Fibroblast of the aortic adventitia (primary cell): ENCODE measurements at regions not wholly inside any gene's neighbourhood (a gene's known extent, or its start where the extent isn't known, plus 50 kb on each side); places are given as distances from the start of the nearest gene placed in this dataset.

Source experiments
- DNase-seq: peaks from one replicate; pipeline ENCODE4 v3.0.0-alpha.2; 2010; ENCODE audit warnings: low read depth
- H3K4me3 ChIP-seq: 2 replicates; pipeline ENCODE4 v1.5.1; 2011; ENCODE audit warnings: low read depth, mild to moderate bottlenecking, control low read depth, low read length, moderate library complexity
- CTCF ChIP-seq: IDR thresholded peaks from 2 replicates; pipeline ENCODE4 v1.5.1; 2011; ENCODE audit warnings: mild to moderate bottlenecking, low read length, control low read depth, inconsistent platforms; ENCODE audit not compliant: insufficient read depth

GRCh38 chr1:5580926-5581325 is 411.3 kb downstream of the NPHP4 start:
- no peak for TF ChIP-seq CTCF
- no peak overlapping the region for H3K4me3 ChIP-seq
- no peak for DNase-seq

GRCh38 chr1:5579966-5580365 is 412.3 kb downstream of the NPHP4 start:
- H3K4me3 ChIP-seq: no peak overlapping the region
- DNase-seq: no peak
- no peak for TF ChIP-seq CTCF

- no peak overlapping the region for H3K4me3 ChIP-seq
- TF ChIP-seq CTCF: no peak
- no peak for DNase-seq
Measured at GRCh38 chr1:5578690-5579089, 413.5 kb downstream of the NPHP4 start.

GRCh38 chr1:5577255-5578040 is 414.8 kb downstream of the NPHP4 start:
- H3K4me3 ChIP-seq: no peak overlapping the region
- no peak for DNase-seq
- no peak for TF ChIP-seq CTCF

GRCh38 chr1:5576673-5577065 is 415.6 kb downstream of the NPHP4 start:
- no peak for DNase-seq
- TF ChIP-seq CTCF: no peak

GRCh38 chr1:5576011-5576672 is 416.1 kb downstream of the NPHP4 start:
- no peak for DNase-seq
- no peak overlapping the region for H3K4me3 ChIP-seq
- no peak for TF ChIP-seq CTCF

More at GRCh38 chr1:5576673-5577065, 415.6 kb downstream of the NPHP4 start:
- H3K4me3 ChIP-seq: no peak overlapping the region
